H9 (cell line): ENCODE measurements at regions not wholly inside any gene's neighbourhood (a gene's known extent, or its start where the extent isn't known, plus 50 kb on each side); places are given as distances from the start of the nearest gene placed in this dataset.

Experiments
- DNase-seq: peaks from one replicate; pipeline ENCODE4 v3.0.0-alpha.2; 2017
- H2AFZ ChIP-seq: one replicate; pipeline ENCODE4 v1.6.1; 2013; ENCODE audit warnings: mild to moderate bottlenecking, low read length, control low read depth, moderate library complexity
- H2AK5ac ChIP-seq: 2 replicates; pipeline ENCODE4 v1.6.1; 2013; ENCODE audit warnings: low read length, control low read depth, mixed read lengths; ENCODE audit not compliant: insufficient read length
- H2BK120ac ChIP-seq: one replicate; pipeline ENCODE4 v1.6.1; 2013; ENCODE audit warnings: low read depth, mild to moderate bottlenecking, low read length, control low read depth, inconsistent platforms; ENCODE audit not compliant: poor library complexity, severe bottlenecking
- H2BK12ac ChIP-seq: 2 replicates; pipeline ENCODE4 v1.6.1; 2013; ENCODE audit warnings: low read length, control low read depth, mixed read lengths, low read depth; ENCODE audit not compliant: insufficient read length
- H2BK15ac ChIP-seq: 2 replicates; pipeline ENCODE4 v1.6.1; 2013; ENCODE audit warnings: low read depth, low read length, control low read depth
- H2BK20ac ChIP-seq: one replicate; pipeline ENCODE4 v1.6.1; 2013; ENCODE audit warnings: low read depth, mild to moderate bottlenecking, low read length, control low read depth, inconsistent platforms; ENCODE audit not compliant: poor library complexity, severe bottlenecking
- H2BK5ac ChIP-seq: 2 replicates; pipeline ENCODE4 v1.6.1; 2013; ENCODE audit warnings: low read length, control low read depth, mixed read lengths; ENCODE audit not compliant: insufficient read length
- H3K14ac ChIP-seq: 2 replicates; pipeline ENCODE4 v1.6.1; 2013; ENCODE audit warnings: low read length, control low read depth; ENCODE audit not compliant: insufficient read depth
- H3K18ac ChIP-seq: 2 replicates; pipeline ENCODE4 v1.6.1; 2013; ENCODE audit warnings: low read depth, mild to moderate bottlenecking, mixed read lengths, low read length, control low read depth; ENCODE audit not compliant: insufficient read length
- H3K23ac ChIP-seq: 2 replicates; pipeline ENCODE4 v1.6.1; 2013; ENCODE audit warnings: low read length, control low read depth, mixed read lengths, low read depth; ENCODE audit not compliant: insufficient read length
- H3K23me2 ChIP-seq: 2 replicates; pipeline ENCODE4 v1.6.1; 2013; ENCODE audit warnings: low read depth, mild to moderate bottlenecking, mixed read lengths, low read length, control low read depth; ENCODE audit not compliant: insufficient read length, poor library complexity, severe bottlenecking
- H3K27ac ChIP-seq: 2 replicates; pipeline ENCODE4 v1.5.1; 2013; ENCODE audit warnings: low read length, control low read depth, mixed read lengths, low read depth; ENCODE audit not compliant: insufficient read length
- H3K27me3 ChIP-seq: 2 replicates; pipeline ENCODE4 v1.6.1; 2013; ENCODE audit warnings: low read length, control low read depth, inconsistent platforms; ENCODE audit not compliant: insufficient read depth
- H3K4ac ChIP-seq: 2 replicates; pipeline ENCODE4 v1.6.1; 2013; ENCODE audit warnings: low read depth, mild to moderate bottlenecking, control low read depth, inconsistent platforms, low read length, moderate library complexity
- H3K4me1 ChIP-seq: 2 replicates; pipeline ENCODE4 v1.6.1; 2013; ENCODE audit warnings: low read length, control low read depth, inconsistent platforms; ENCODE audit not compliant: insufficient read depth
- H3K4me2 ChIP-seq: 2 replicates; pipeline ENCODE4 v1.6.1; 2013; ENCODE audit warnings: low read length, control low read depth, mixed read lengths; ENCODE audit not compliant: insufficient read length, insufficient read depth
- H3K56ac ChIP-seq: 2 replicates; pipeline ENCODE4 v1.6.1; 2013; ENCODE audit warnings: low read depth, mild to moderate bottlenecking, mixed read lengths, low read length, control low read depth; ENCODE audit not compliant: insufficient read length
- H3K79me1 ChIP-seq: 2 replicates; pipeline ENCODE4 v1.6.1; 2013; ENCODE audit warnings: low read depth, mild to moderate bottlenecking, moderate library complexity, low read length, control low read depth, inconsistent platforms; ENCODE audit not compliant: insufficient read depth, poor library complexity, severe bottlenecking
- H3K79me2 ChIP-seq: 2 replicates; pipeline ENCODE4 v1.6.1; 2013; ENCODE audit warnings: low read length, control low read depth, inconsistent platforms; ENCODE audit not compliant: insufficient read depth
- H3K9ac ChIP-seq: 2 replicates; pipeline ENCODE4 v1.6.1; 2013; ENCODE audit warnings: low read length, control low read depth, mixed read lengths; ENCODE audit not compliant: insufficient read length; ENCODE audit errors: extremely low read depth
- H3K9me3 ChIP-seq: one replicate; pipeline ENCODE4 v1.6.1; 2013; ENCODE audit warnings: low read depth, low read length, inconsistent platforms; ENCODE audit not compliant: control insufficient read depth
- H3T11ph ChIP-seq: one replicate; pipeline ENCODE4 v1.6.1; 2013; ENCODE audit warnings: mild to moderate bottlenecking, low read length, control low read depth, inconsistent platforms
- H4K20me1 ChIP-seq: one replicate; pipeline ENCODE4 v1.6.1; 2013; ENCODE audit not compliant: control insufficient read depth, insufficient read length, insufficient read depth
- H4K5ac ChIP-seq: 2 replicates; pipeline ENCODE4 v1.6.1; 2013; ENCODE audit warnings: low read depth, mild to moderate bottlenecking, mixed read lengths, low read length, control low read depth; ENCODE audit not compliant: insufficient read length
- H4K8ac ChIP-seq: replicated peaks from 2 replicates; pipeline ENCODE4 v1.6.1; 2013; ENCODE audit warnings: low read length, control low read depth, mixed read lengths, low read depth; ENCODE audit not compliant: insufficient read length
- H4K91ac ChIP-seq: 2 replicates; pipeline ENCODE4 v1.6.1; 2013; ENCODE audit warnings: low read depth, mild to moderate bottlenecking, moderate library complexity, mixed read lengths, low read length, control low read depth; ENCODE audit not compliant: insufficient read length
- H3K27ac Mint-ChIP-seq, 3 experiments: 2 replicates in 2 of 3; 3 replicates in 1 of 3; pipeline ENCODE4 v1.8.0; 2020 to 2021; ENCODE audit warnings: mixed read lengths in 3 of 3, mild to moderate bottlenecking in 1 of 3, moderate library complexity in 1 of 3
- H3K27me3 Mint-ChIP-seq: 2 replicates; pipeline ENCODE4 v1.8.0; 2021; ENCODE audit warnings: low read depth, mild to moderate bottlenecking, moderate library complexity, mixed read lengths
- H3K36me3 Mint-ChIP-seq, 3 experiments: 2 replicates in 2 of 3; 3 replicates in 1 of 3; pipeline ENCODE4 v1.8.0; 2020 to 2021; ENCODE audit warnings: low read depth in 3 of 3, mixed read lengths in 3 of 3; ENCODE audit not compliant: insufficient read depth in 1 of 3
- H3K4me1 Mint-ChIP-seq, 2 experiments: 2 replicates each; pipeline ENCODE4 v1.8.0; 2020; ENCODE audit warnings: mixed read lengths in 2 of 2
- H3K4me3 Mint-ChIP-seq, 2 experiments: 2 replicates in 1 of 2; 3 replicates in 1 of 2; pipeline ENCODE4 v1.8.0; 2020 to 2021; ENCODE audit warnings: mild to moderate bottlenecking in 2 of 2, mixed read lengths in 2 of 2, moderate library complexity in 1 of 2
- H3K9me3 Mint-ChIP-seq, 2 experiments: 2 replicates in 1 of 2; 3 replicates in 1 of 2; pipeline ENCODE4 v1.8.0; 2020; ENCODE audit warnings: mild to moderate bottlenecking in 2 of 2, mixed read lengths in 2 of 2, moderate library complexity in 1 of 2
- CTCF ChIP-seq: fragments of 200-600 bp; sonication (generic); conservative IDR thresholded peaks from 3 replicates; pipeline ENCODE4 v1.8.0; 2021; ENCODE audit warnings: antibody characterized with exemption, mild to moderate bottlenecking
- WGBS: extraction: QIAGEN DNeasy Blood & Tissue Kit; methylation state at CpG from one replicate; pipeline ENCODE4 v1.1.7; 2013; ENCODE audit warnings: missing lambda C conversion rate, low lambda C conversion rate, mixed read lengths; ENCODE audit not compliant: insufficient read length; ENCODE audit errors: extremely low coverage; 5-methylcytosine and 5-hydroxymethylcytosine counted together

GRCh38 chr7:67990003-67990402 lies 993.4 kb downstream of the TYW1 start:
- Histone ChIP-seq H4K5ac (no peak overlapping the region), H2BK120ac (no peak overlapping the region), H3K23ac (no peak overlapping the region), H2BK5ac (no peak overlapping the region), H3K56ac (no peak overlapping the region), H3K14ac (no peak overlapping the region), H3T11ph (no peak overlapping the region), H2AK5ac (no peak overlapping the region), H3K79me1 (no peaks in the 10 kb centered on the region), H2BK15ac (no peak overlapping the region), H3K27me3 (no peaks in the 10 kb centered on the region), H2BK20ac (no peak overlapping the region), H3K4me1 (no peaks in the 10 kb centered on the region), H2AFZ (no peak overlapping the region), H3K9me3 (no peaks in the 10 kb centered on the region), H2BK12ac (no peak overlapping the region), H3K4me2 (no peak overlapping the region), H4K8ac (no peak overlapping the region), H4K91ac (no peak overlapping the region), H3K18ac (no peak overlapping the region), H3K23me2 (no peaks in the 10 kb centered on the region), H4K20me1 (no peaks in the 10 kb centered on the region), H3K27ac (no peak overlapping the region), H3K9ac (no peak overlapping the region), H3K79me2 (no peaks in the 10 kb centered on the region), H3K4ac (no peak overlapping the region)
- TF ChIP-seq CTCF, result no peak
- H3K27ac Mint-ChIP-seq, result no peak overlapping the region
- WGBS, result no CpG with 5 or more reads among the region's 4 CpGs
- no peak for DNase-seq
- H3K9me3 Mint-ChIP-seq, result no peaks in the 10 kb centered on the region
- no peaks in the 10 kb centered on the region for H3K36me3 Mint-ChIP-seq
- no peaks in the 10 kb centered on the region for H3K4me1 Mint-ChIP-seq
- no peak overlapping the region for H3K4me3 Mint-ChIP-seq
- H3K27me3 Mint-ChIP-seq, result no peaks in the 10 kb centered on the region
